GM18868 (cell line): ENCODE measurements at regions not wholly inside any gene's neighbourhood (a gene's known extent, or its start where the extent isn't known, plus 50 kb on each side); places are given as distances from the start of the nearest gene placed in this dataset.
"Not testable (repeated sequence)": the region's sequence is repeated elsewhere in the genome, so short reads cannot be mapped to it uniquely, and the experiment has no call there.

Experiments used
- ATAC-seq: cut with Tn5 transposase; IDR thresholded peaks from one replicate; pipeline ENCODE4 v1.9.1; 2021; ENCODE audit warnings: mild to moderate bottlenecking, moderate library complexity; ENCODE audit not compliant: unreplicated experiment

- not testable (repeated sequence) for ATAC-seq
Measured at GRCh38 chr16:18263046-18263445, 73.5 kb downstream of the NPIPA8 start.

GRCh38 chr16:18261848-18262247 is 74.7 kb downstream of the NPIPA8 start:
- not testable (repeated sequence) for ATAC-seq

GRCh38 chr16:18259496-18260176 is 76.9 kb downstream of the NPIPA8 start:
- ATAC-seq, result not testable (repeated sequence)

- not testable (repeated sequence) for ATAC-seq
Measured at GRCh38 chr16:18252943-18253342, 83.6 kb downstream of the NPIPA8 start.

- ATAC-seq, result not testable (repeated sequence)
Measured at GRCh38 chr16:18230505-18230904, 106.0 kb downstream of the NPIPA8 start.

GRCh38 chr16:18222054-18223009 is 114.2 kb downstream of the NPIPA8 start:
- not testable (repeated sequence) for ATAC-seq

GRCh38 chr16:18217741-18218140 is 118.8 kb downstream of the NPIPA8 start:
- not testable (repeated sequence) for ATAC-seq

GRCh38 chr16:18216814-18217213 is 119.7 kb downstream of the NPIPA8 start:
- ATAC-seq, result not testable (repeated sequence)

GRCh38 chr16:18213810-18214209 is 122.7 kb downstream of the NPIPA8 start:
- ATAC-seq, result not testable (repeated sequence)

GRCh38 chr16:18211505-18211904 is 125.0 kb downstream of the NPIPA8 start:
- not testable (repeated sequence) for ATAC-seq

- ATAC-seq, result not testable (repeated sequence)
Measured at GRCh38 chr16:18204786-18205185, 131.8 kb downstream of the NPIPA8 start.

- ATAC-seq, result not testable (repeated sequence)
Measured at GRCh38 chr16:18204309-18204708, 132.2 kb downstream of the NPIPA8 start.

- ATAC-seq, result not testable (repeated sequence)
Measured at GRCh38 chr16:18201511-18201910, 135.0 kb downstream of the NPIPA8 start.

- not testable (repeated sequence) for ATAC-seq
Measured at GRCh38 chr16:18192389-18192788, 144.1 kb downstream of the NPIPA8 start.

- ATAC-seq, result not testable (repeated sequence)
Measured at GRCh38 chr16:18190179-18190578, 146.4 kb downstream of the NPIPA8 start.

GRCh38 chr16:18184755-18185154 is 151.8 kb downstream of the NPIPA8 start:
- ATAC-seq, result not testable (repeated sequence)

GRCh38 chr16:18181028-18181427 is 155.5 kb downstream of the NPIPA8 start:
- ATAC-seq, result not testable (repeated sequence)

GRCh38 chr16:18173945-18174497 is 162.5 kb downstream of the NPIPA8 start:
- ATAC-seq, result not testable (repeated sequence)

GRCh38 chr16:18162293-18162692 is 174.2 kb downstream of the NPIPA8 start:
- not testable (repeated sequence) for ATAC-seq

GRCh38 chr16:18161224-18161623 is 175.3 kb downstream of the NPIPA8 start:
- ATAC-seq, result not testable (repeated sequence)

GRCh38 chr16:18159185-18159584 is 177.4 kb downstream of the NPIPA8 start:
- ATAC-seq, result not testable (repeated sequence)
